Lower leg skin (tissue), 4 donors: ENCODE measurements at regions not wholly inside any gene's neighbourhood (a gene's known extent, or its start where the extent isn't known, plus 50 kb on each side); places are given as distances from the start of the nearest gene placed in this dataset.

Experiments used
- DNase-seq, 2 donors: peaks; one replicate each; pipeline ENCODE4 v3.0.0-alpha.2; 2019; ENCODE audit warnings: low spot score in 2 of 2
- H3K4me3 ChIP-seq: fragments of 200-600 bp; sonication (generic); 2 replicates; pipeline ENCODE4 v1.5.1; 2017; ENCODE audit warnings: mild to moderate bottlenecking, low read depth; ENCODE audit not compliant: poor library complexity, severe bottlenecking
- CTCF ChIP-seq, 3 donors: fragments of 450-650 bp; IDR thresholded peaks; one replicate each; pipeline ENCODE4 v1.5.1; 2016; ENCODE audit warnings: antibody characterized with exemption in 3 of 3, mild to moderate bottlenecking in 3 of 3, moderate library complexity in 2 of 3
- POLR2A ChIP-seq, 2 donors: fragments of 450-650 bp; IDR thresholded peaks; one replicate each; pipeline ENCODE4 v1.6.1; 2016 to 2017; ENCODE audit warnings: antibody characterized with exemption in 2 of 2, mild to moderate bottlenecking in 1 of 2, moderate library complexity in 1 of 2
- WGBS, 2 donors: methylation state at CpG; one replicate each; pipeline ENCODE4 v1.1.5; 2018; 5-methylcytosine and 5-hydroxymethylcytosine counted together
- intact Hi-C: fragments of 100-400 bp; cut with DNase I; formaldehyde crosslinking; loops from one replicate; pipeline ENCODE4 v1.15.0; 2023; ENCODE audit warnings: low total_unique reads

- no peak for DNase-seq
- 69 to 84% methylated on average over 3 of the region's 3 CpGs for WGBS, 2 donors
- no peak overlapping the region for H3K4me3 ChIP-seq
- intact Hi-C loops: no loop called here
- TF ChIP-seq CTCF (IDR thresholded peaks at IDR 0.05): no peak
- no peak for TF ChIP-seq POLR2A (IDR thresholded peaks at IDR 0.05)
Measured at GRCh38 chr7:115136796-115137443, 215.0 kb downstream of the MDFIC start.

- no peak overlapping the region for H3K4me3 ChIP-seq
- 63 to 72% methylated on average over 1 of the region's 1 CpG for WGBS, 2 donors
- intact Hi-C loops: no loop called here
- DNase-seq: no peak
- TF ChIP-seq POLR2A (IDR thresholded peaks at IDR 0.05) (no peak), CTCF (IDR thresholded peaks at IDR 0.05) (no peak)
Measured at GRCh38 chr7:115135769-115136410, 214.0 kb downstream of the MDFIC start.

- TF ChIP-seq CTCF (IDR thresholded peaks at IDR 0.05) (no peak), POLR2A (IDR thresholded peaks at IDR 0.05) (no peak)
- intact Hi-C loops: no loop called here
- 35 to 47% methylated on average over 4 of the region's 4 CpGs for WGBS, 2 donors
Measured at GRCh38 chr7:115135146-115135545, 213.3 kb downstream of the MDFIC start.

GRCh38 chr7:115133248-115133647 is 211.4 kb downstream of the MDFIC start:
- WGBS, 2 donors: 88 to 89% methylated on average over 5 of the region's 5 CpGs
- no peak for TF ChIP-seq CTCF (IDR thresholded peaks at IDR 0.05)
- no peak for TF ChIP-seq POLR2A (IDR thresholded peaks at IDR 0.05)
- intact Hi-C loops: no loop called here
- no peak for DNase-seq
- no peak overlapping the region for H3K4me3 ChIP-seq

More at GRCh38 chr7:115135146-115135545, 213.3 kb downstream of the MDFIC start:
- no peak overlapping the region for H3K4me3 ChIP-seq
- no peak for DNase-seq

GRCh38 chr7:115132096-115132495 is 210.2 kb downstream of the MDFIC start:
- intact Hi-C loops: no loop called here
- H3K4me3 ChIP-seq: no peak overlapping the region
- DNase-seq: no peak
- TF ChIP-seq CTCF (IDR thresholded peaks at IDR 0.05) (no peak), POLR2A (IDR thresholded peaks at IDR 0.05) (no peak)
- 79 to 100% methylated on average over 1 of the region's 1 CpG for WGBS, 2 donors
